Stomach (tissue), 4 donors: ENCODE measurements at regions not wholly inside any gene's neighbourhood (a gene's known extent, or its start where the extent isn't known, plus 50 kb on each side); places are given as distances from the start of the nearest gene placed in this dataset.

ENCODE experiments used
- CTCF ChIP-seq, 7 experiments: fragments of 450-650 bp in 4 of 7; fragments of 200-600 bp in 3 of 7; sonication (generic) in 3 of 7; IDR thresholded peaks; one replicate each; pipeline ENCODE4 v1.5.1; 2016 to 2019; ENCODE audit warnings: antibody characterized with exemption in 7 of 7, control low read depth in 2 of 7, mild to moderate bottlenecking in 1 of 7
- POLR2A ChIP-seq, 4 donors: fragments of 450-650 bp; IDR thresholded peaks; one replicate each; pipeline ENCODE4 v1.6.1; 2016; ENCODE audit warnings: antibody characterized with exemption in 4 of 4, control low read depth in 2 of 4, mild to moderate bottlenecking in 1 of 4, moderate library complexity in 1 of 4
- POLR2AphosphoS5 ChIP-seq, 3 donors: sonication (generic); formaldehyde crosslinking; IDR thresholded peaks; one replicate each; pipeline ENCODE4 v1.6.1; 2016; ENCODE audit warnings: antibody characterized with exemption in 3 of 3

- no peak for TF ChIP-seq CTCF (IDR thresholded peaks at IDR 0.05)
- TF ChIP-seq POLR2A (IDR thresholded peaks at IDR 0.05): no peak
- no peak for TF ChIP-seq POLR2AphosphoS5 (IDR thresholded peaks at IDR 0.05)
These were observed 588.4 kb downstream of the PTPRU start for GRCh38 chr1:29824511-29825273.
